ENCODE measurements at regions not wholly inside any gene's neighbourhood (a gene's known extent, or its start where the extent isn't known, plus 50 kb on each side); places are given as distances from the start of the nearest gene placed in this dataset.

- no peak for DNase-seq (ENCODE audit: low spot score)
Measured at GRCh38 chr12:115423546-115423987, 739.6 kb upstream of the TBX3 start.

GRCh38 chr12:115422845-115423545 lies 739.0 kb upstream of the TBX3 start:
- DNase-seq (ENCODE audit: low spot score): no peak

GRCh38 chr12:115421796-115422709 lies 738.1 kb upstream of the TBX3 start:
- no peak for DNase-seq (ENCODE audit: low spot score)

- DNase-seq (ENCODE audit: low spot score): no peak
Measured at GRCh38 chr12:115421350-115421749, 737.4 kb upstream of the TBX3 start.

- DNase-seq (ENCODE audit: low spot score): no peak
Measured at GRCh38 chr12:115419145-115419646, 735.2 kb upstream of the TBX3 start.

GRCh38 chr12:115417610-115418009 lies 733.6 kb upstream of the TBX3 start:
- no peak for DNase-seq (ENCODE audit: low spot score)

- no peak for DNase-seq (ENCODE audit: low spot score)
Measured at GRCh38 chr12:115416869-115417268, 732.9 kb upstream of the TBX3 start.

GRCh38 chr12:115413626-115414025 lies 729.7 kb upstream of the TBX3 start:
- no peak for DNase-seq (ENCODE audit: low spot score)

GRCh38 chr12:115412831-115413230 lies 728.9 kb upstream of the TBX3 start:
- no peak for DNase-seq (ENCODE audit: low spot score)

- DNase-seq (ENCODE audit: low spot score): no peak
Measured at GRCh38 chr12:115411121-115411520, 727.1 kb upstream of the TBX3 start.

GRCh38 chr12:115408642-115409041 lies 724.7 kb upstream of the TBX3 start:
- no peak for DNase-seq (ENCODE audit: low spot score)

- DNase-seq (ENCODE audit: low spot score): no peak
Measured at GRCh38 chr12:115407723-115408122, 723.7 kb upstream of the TBX3 start.

GRCh38 chr12:115407036-115407435 lies 723.1 kb upstream of the TBX3 start:
- no peak for DNase-seq (ENCODE audit: low spot score)

- no peak for DNase-seq (ENCODE audit: low spot score)
Measured at GRCh38 chr12:115405471-115405860, 721.5 kb upstream of the TBX3 start.

GRCh38 chr12:115404761-115405470 lies 720.9 kb upstream of the TBX3 start:
- DNase-seq (ENCODE audit: low spot score): no peak

GRCh38 chr12:115403689-115404088 lies 719.7 kb upstream of the TBX3 start:
- DNase-seq (ENCODE audit: low spot score): no peak

- DNase-seq (ENCODE audit: low spot score): no peak
Measured at GRCh38 chr12:115403253-115403652, 719.3 kb upstream of the TBX3 start.

GRCh38 chr12:115402443-115403180 lies 718.6 kb upstream of the TBX3 start:
- DNase-seq (ENCODE audit: low spot score): no peak

GRCh38 chr12:115401761-115402160 lies 717.8 kb upstream of the TBX3 start:
- DNase-seq (ENCODE audit: low spot score): no peak

GRCh38 chr12:115400011-115400410 lies 716.0 kb upstream of the TBX3 start:
- no peak for DNase-seq (ENCODE audit: low spot score)

- DNase-seq (ENCODE audit: low spot score): no peak
Measured at GRCh38 chr12:115398311-115398781, 714.4 kb upstream of the TBX3 start.

- no peak for DNase-seq (ENCODE audit: low spot score)
Measured at GRCh38 chr12:115396567-115396966, 712.6 kb upstream of the TBX3 start.
